ENCODE measurements at regions not wholly inside any gene's neighbourhood (a gene's known extent, or its start where the extent isn't known, plus 50 kb on each side); places are given as distances from the start of the nearest gene placed in this dataset.
"Not testable (repeated sequence)": the region's sequence is repeated elsewhere in the genome, so short reads cannot be mapped to it uniquely, and the experiment has no call there.

- Histone ChIP-seq H3K9ac (ENCODE audit: low read depth, low read length) (no peak overlapping the region), H3K4me3 (ENCODE audit: low read depth, low read length) (no peak overlapping the region), H3K36me3 (ENCODE audit: control insufficient read depth, insufficient read depth, low read length) (no peaks in the 10 kb centered on the region), H3K27me3 (ENCODE audit: control insufficient read depth, insufficient read depth, low read length) (no peaks in the 10 kb centered on the region), H3K4me1 (ENCODE audit: control insufficient read depth, insufficient read depth, low read length) (no peaks in the 10 kb centered on the region), H3K9me3 (ENCODE audit: control insufficient read depth, insufficient read depth, low read length) (no peaks in the 10 kb centered on the region)
Observed at GRCh38 chr2:17460371-17461086, 57.7 kb downstream of the RAD51AP2 start.

- Histone ChIP-seq H3K4me3 (ENCODE audit: low read depth, low read length) (no peak overlapping the region), H3K9me3 (ENCODE audit: control insufficient read depth, insufficient read depth, low read length) (no peaks in the 10 kb centered on the region), H3K9ac (ENCODE audit: low read depth, low read length) (no peak overlapping the region), H3K27me3 (ENCODE audit: control insufficient read depth, insufficient read depth, low read length) (no peaks in the 10 kb centered on the region), H3K4me1 (ENCODE audit: control insufficient read depth, insufficient read depth, low read length) (no peaks in the 10 kb centered on the region), H3K36me3 (ENCODE audit: control insufficient read depth, insufficient read depth, low read length) (no peaks in the 10 kb centered on the region)
Observed at GRCh38 chr2:17455343-17455742, 62.9 kb downstream of the RAD51AP2 start.

GRCh38 chr2:17446191-17446590 is 72.0 kb downstream of the RAD51AP2 start:
- not testable (repeated sequence) for H3K27me3 ChIP-seq (ENCODE audit: control insufficient read depth, insufficient read depth, low read length); H3K9me3 ChIP-seq (ENCODE audit: control insufficient read depth, insufficient read depth, low read length); H3K4me1 ChIP-seq (ENCODE audit: control insufficient read depth, insufficient read depth, low read length); H3K36me3 ChIP-seq (ENCODE audit: control insufficient read depth, insufficient read depth, low read length); H3K9ac ChIP-seq (ENCODE audit: low read depth, low read length); H3K4me3 ChIP-seq (ENCODE audit: low read depth, low read length)

- H3K27me3 ChIP-seq (ENCODE audit: control insufficient read depth, insufficient read depth, low read length) = no peaks in the 10 kb centered on the region
- peaks cover 8% of the 10 kb centered on the region for H3K4me1 ChIP-seq (ENCODE audit: control insufficient read depth, insufficient read depth, low read length)
- H3K9me3 ChIP-seq (ENCODE audit: control insufficient read depth, insufficient read depth, low read length) = no peaks in the 10 kb centered on the region
- no peaks in the 10 kb centered on the region for H3K36me3 ChIP-seq (ENCODE audit: control insufficient read depth, insufficient read depth, low read length)
- no peak overlapping the region for H3K4me3 ChIP-seq (ENCODE audit: low read depth, low read length)
- H3K9ac ChIP-seq (ENCODE audit: low read depth, low read length) = no peak overlapping the region
Observed at GRCh38 chr2:17445744-17446143, 72.5 kb downstream of the RAD51AP2 start.

GRCh38 chr2:17442334-17442733 is 75.9 kb downstream of the RAD51AP2 start:
- no peaks in the 10 kb centered on the region for H3K27me3 ChIP-seq (ENCODE audit: control insufficient read depth, insufficient read depth, low read length)
- no peaks in the 10 kb centered on the region for H3K9me3 ChIP-seq (ENCODE audit: control insufficient read depth, insufficient read depth, low read length)
- no peak overlapping the region for H3K4me3 ChIP-seq (ENCODE audit: low read depth, low read length)
- no peak overlapping the region for H3K9ac ChIP-seq (ENCODE audit: low read depth, low read length)
- no peaks in the 10 kb centered on the region for H3K36me3 ChIP-seq (ENCODE audit: control insufficient read depth, insufficient read depth, low read length)
- peaks cover 8% of the 10 kb centered on the region for H3K4me1 ChIP-seq (ENCODE audit: control insufficient read depth, insufficient read depth, low read length)

- Histone ChIP-seq H3K9me3 (ENCODE audit: control insufficient read depth, insufficient read depth, low read length) (no peaks in the 10 kb centered on the region), H3K9ac (ENCODE audit: low read depth, low read length) (no peak overlapping the region), H3K36me3 (ENCODE audit: control insufficient read depth, insufficient read depth, low read length) (no peaks in the 10 kb centered on the region), H3K27me3 (ENCODE audit: control insufficient read depth, insufficient read depth, low read length) (no peaks in the 10 kb centered on the region), H3K4me3 (ENCODE audit: low read depth, low read length) (no peak overlapping the region), H3K4me1 (ENCODE audit: control insufficient read depth, insufficient read depth, low read length) (peaks cover 8% of the 10 kb centered on the region)
Observed at GRCh38 chr2:17441790-17442189, 76.5 kb downstream of the RAD51AP2 start.

- peaks cover 8% of the 10 kb centered on the region for H3K4me1 ChIP-seq (ENCODE audit: control insufficient read depth, insufficient read depth, low read length)
- no peak overlapping the region for H3K4me3 ChIP-seq (ENCODE audit: low read depth, low read length)
- no peaks in the 10 kb centered on the region for H3K9me3 ChIP-seq (ENCODE audit: control insufficient read depth, insufficient read depth, low read length)
- no peaks in the 10 kb centered on the region for H3K36me3 ChIP-seq (ENCODE audit: control insufficient read depth, insufficient read depth, low read length)
- no peak overlapping the region for H3K9ac ChIP-seq (ENCODE audit: low read depth, low read length)
- no peaks in the 10 kb centered on the region for H3K27me3 ChIP-seq (ENCODE audit: control insufficient read depth, insufficient read depth, low read length)
Observed at GRCh38 chr2:17441055-17441771, 77.0 kb downstream of the RAD51AP2 start.

GRCh38 chr2:17430326-17430725 is 87.9 kb downstream of the RAD51AP2 start:
- Histone ChIP-seq H3K9ac (ENCODE audit: low read depth, low read length) (no peak overlapping the region), H3K4me3 (ENCODE audit: low read depth, low read length) (no peak overlapping the region), H3K27me3 (ENCODE audit: control insufficient read depth, insufficient read depth, low read length) (no peaks in the 10 kb centered on the region), H3K9me3 (ENCODE audit: control insufficient read depth, insufficient read depth, low read length) (no peaks in the 10 kb centered on the region), H3K4me1 (ENCODE audit: control insufficient read depth, insufficient read depth, low read length) (no peaks in the 10 kb centered on the region), H3K36me3 (ENCODE audit: control insufficient read depth, insufficient read depth, low read length) (no peaks in the 10 kb centered on the region)

GRCh38 chr2:17429130-17429529 is 89.1 kb downstream of the RAD51AP2 start:
- no peaks in the 10 kb centered on the region for H3K4me1 ChIP-seq (ENCODE audit: control insufficient read depth, insufficient read depth, low read length)
- H3K9me3 ChIP-seq (ENCODE audit: control insufficient read depth, insufficient read depth, low read length) = no peaks in the 10 kb centered on the region
- H3K27me3 ChIP-seq (ENCODE audit: control insufficient read depth, insufficient read depth, low read length) = no peaks in the 10 kb centered on the region
- H3K9ac ChIP-seq (ENCODE audit: low read depth, low read length) = no peak overlapping the region
- no peaks in the 10 kb centered on the region for H3K36me3 ChIP-seq (ENCODE audit: control insufficient read depth, insufficient read depth, low read length)
- no peak overlapping the region for H3K4me3 ChIP-seq (ENCODE audit: low read depth, low read length)

- Histone ChIP-seq H3K27me3 (ENCODE audit: control insufficient read depth, insufficient read depth, low read length) (no peaks in the 10 kb centered on the region), H3K9ac (ENCODE audit: low read depth, low read length) (no peak overlapping the region), H3K4me1 (ENCODE audit: control insufficient read depth, insufficient read depth, low read length) (no peaks in the 10 kb centered on the region), H3K9me3 (ENCODE audit: control insufficient read depth, insufficient read depth, low read length) (no peaks in the 10 kb centered on the region), H3K4me3 (ENCODE audit: low read depth, low read length) (no peak overlapping the region), H3K36me3 (ENCODE audit: control insufficient read depth, insufficient read depth, low read length) (no peaks in the 10 kb centered on the region)
Observed at GRCh38 chr2:17427401-17427800, 90.8 kb downstream of the RAD51AP2 start.

GRCh38 chr2:17426743-17427142 is 91.5 kb downstream of the RAD51AP2 start:
- Histone ChIP-seq H3K4me3 (ENCODE audit: low read depth, low read length) (no peak overlapping the region), H3K36me3 (ENCODE audit: control insufficient read depth, insufficient read depth, low read length) (no peaks in the 10 kb centered on the region), H3K9ac (ENCODE audit: low read depth, low read length) (no peak overlapping the region), H3K9me3 (ENCODE audit: control insufficient read depth, insufficient read depth, low read length) (no peaks in the 10 kb centered on the region), H3K27me3 (ENCODE audit: control insufficient read depth, insufficient read depth, low read length) (no peaks in the 10 kb centered on the region), H3K4me1 (ENCODE audit: control insufficient read depth, insufficient read depth, low read length) (no peaks in the 10 kb centered on the region)

GRCh38 chr2:17422061-17422460 is 96.2 kb downstream of the RAD51AP2 start:
- no peaks in the 10 kb centered on the region for H3K27me3 ChIP-seq (ENCODE audit: control insufficient read depth, insufficient read depth, low read length)
- no peak overlapping the region for H3K4me3 ChIP-seq (ENCODE audit: low read depth, low read length)
- no peaks in the 10 kb centered on the region for H3K9me3 ChIP-seq (ENCODE audit: control insufficient read depth, insufficient read depth, low read length)
- H3K9ac ChIP-seq (ENCODE audit: low read depth, low read length) = no peak overlapping the region
- H3K36me3 ChIP-seq (ENCODE audit: control insufficient read depth, insufficient read depth, low read length) = no peaks in the 10 kb centered on the region
- H3K4me1 ChIP-seq (ENCODE audit: control insufficient read depth, insufficient read depth, low read length) = no peaks in the 10 kb centered on the region
